OCI-LY3 (cell line): ENCODE measurements at regions not wholly inside any gene's neighbourhood (a gene's known extent, or its start where the extent isn't known, plus 50 kb on each side); places are given as distances from the start of the nearest gene placed in this dataset.

ENCODE experiments used
- H2AFZ ChIP-seq: fragments of 200-600, 300-600 bp; shearing (Covaris generic); 2 replicates; pipeline ENCODE4 v1.6.0; 2014; ENCODE audit warnings: antibody characterized with exemption, low read depth, low read length
- H3K27ac ChIP-seq: fragments of 200-600, 300-600 bp; sonication (generic); 2 replicates; pipeline ENCODE4 v1.5.1; 2014; ENCODE audit warnings: mild to moderate bottlenecking, low read length, moderate library complexity, mixed read lengths
- H3K27me3 ChIP-seq: fragments of 200-600, 300-600 bp; sonication (generic); 2 replicates; pipeline ENCODE4 v1.6.1; 2014; ENCODE audit warnings: low read depth, low read length, mixed read lengths
- H3K36me3 ChIP-seq: fragments of 200-600, 300-600 bp; sonication (generic); replicated peaks from 2 replicates; pipeline ENCODE3; 2014; ENCODE audit warnings: low read depth, low read length, mixed read lengths
- H3K4me1 ChIP-seq: fragments of 300-600, 200-600 bp; sonication (generic); 2 replicates; pipeline ENCODE4 v1.6.1; 2014; ENCODE audit warnings: low read length, mixed read lengths
- H3K4me2 ChIP-seq: fragments of 200-600, 300-600 bp; sonication (generic); 2 replicates; pipeline ENCODE4 v1.6.1; 2014; ENCODE audit warnings: low read length, mixed read lengths
- H3K4me3 ChIP-seq: fragments of 300-600, 200-600 bp; sonication (generic); 2 replicates; pipeline ENCODE4 v1.5.1; 2014; ENCODE audit warnings: antibody characterized with exemption, mild to moderate bottlenecking, low read length, moderate library complexity
- H3K79me2 ChIP-seq: fragments of 300-600, 200-600 bp; shearing (Covaris generic); 2 replicates; pipeline ENCODE4 v1.6.1; 2014; ENCODE audit warnings: mild to moderate bottlenecking, low read length, mixed read lengths
- H3K9ac ChIP-seq: fragments of 300-600, 200-600 bp; shearing (Covaris generic); 2 replicates; pipeline ENCODE4 v1.6.0; 2014; ENCODE audit warnings: mild to moderate bottlenecking, low read length, moderate library complexity
- H3K9me3 ChIP-seq: fragments of 200-600, 300-600 bp; shearing (Covaris generic); 2 replicates; pipeline ENCODE4 v1.6.1; 2014; ENCODE audit warnings: low read length, mixed read lengths; ENCODE audit not compliant: insufficient read depth
- H4K20me1 ChIP-seq: fragments of 200-600, 300-600 bp; sonication (generic); 2 replicates; pipeline ENCODE4 v1.6.1; 2016; ENCODE audit warnings: low read length, mixed read lengths; ENCODE audit not compliant: insufficient read depth
- EZH2phosphoT487 ChIP-seq: fragments of 200-600 bp; shearing (Covaris generic); IDR thresholded peaks from 2 replicates; pipeline ENCODE4 v1.6.1; 2018; ENCODE audit warnings: antibody characterized with exemption, mixed run types, low read depth
- TF ChIP-seq, protein P1 (sequence below): fragments of 200-600, 300-600 bp; sonication (generic); IDR thresholded peaks from 2 replicates; pipeline ENCODE4 v1.5.1; 2014; ENCODE audit warnings: antibody characterized with exemption, low read length, low read depth

DNA sequence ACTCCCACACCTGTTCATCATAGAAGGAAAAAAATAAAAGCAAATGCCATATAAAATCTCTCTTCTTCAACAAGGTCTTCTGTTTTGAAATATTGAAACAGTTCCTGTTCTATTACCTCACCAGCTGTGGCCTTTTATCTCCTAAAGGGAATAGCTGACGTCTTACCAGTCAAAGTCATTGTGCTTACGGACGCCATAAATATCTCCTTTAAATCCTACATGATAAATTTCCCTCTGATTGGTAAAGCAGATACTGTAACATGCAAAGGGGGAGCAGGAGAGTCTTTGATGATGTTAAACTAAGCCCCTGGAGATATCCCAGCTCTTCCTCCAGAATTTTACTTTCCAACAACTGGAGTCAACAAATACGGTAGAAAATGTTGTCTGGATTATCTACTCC is 168.4 kb downstream of the ZC3H11B start:
- Histone ChIP-seq H4K20me1 (no peaks in the 10 kb centered on the region), H3K4me2 (no peak overlapping the region), H3K27ac (no peak overlapping the region), H3K79me2 (no peaks in the 10 kb centered on the region), H3K9ac (no peak overlapping the region), H2AFZ (no peak overlapping the region), H3K4me1 (peaks cover 7% of the 10 kb centered on the region), H3K9me3 (no peaks in the 10 kb centered on the region), H3K27me3 (no peaks in the 10 kb centered on the region), H3K4me3 (no peak overlapping the region), H3K36me3 (no peaks in the 10 kb centered on the region)
- TF ChIP-seq EZH2phosphoT487 = no peak
- TF ChIP-seq, protein P1, sequence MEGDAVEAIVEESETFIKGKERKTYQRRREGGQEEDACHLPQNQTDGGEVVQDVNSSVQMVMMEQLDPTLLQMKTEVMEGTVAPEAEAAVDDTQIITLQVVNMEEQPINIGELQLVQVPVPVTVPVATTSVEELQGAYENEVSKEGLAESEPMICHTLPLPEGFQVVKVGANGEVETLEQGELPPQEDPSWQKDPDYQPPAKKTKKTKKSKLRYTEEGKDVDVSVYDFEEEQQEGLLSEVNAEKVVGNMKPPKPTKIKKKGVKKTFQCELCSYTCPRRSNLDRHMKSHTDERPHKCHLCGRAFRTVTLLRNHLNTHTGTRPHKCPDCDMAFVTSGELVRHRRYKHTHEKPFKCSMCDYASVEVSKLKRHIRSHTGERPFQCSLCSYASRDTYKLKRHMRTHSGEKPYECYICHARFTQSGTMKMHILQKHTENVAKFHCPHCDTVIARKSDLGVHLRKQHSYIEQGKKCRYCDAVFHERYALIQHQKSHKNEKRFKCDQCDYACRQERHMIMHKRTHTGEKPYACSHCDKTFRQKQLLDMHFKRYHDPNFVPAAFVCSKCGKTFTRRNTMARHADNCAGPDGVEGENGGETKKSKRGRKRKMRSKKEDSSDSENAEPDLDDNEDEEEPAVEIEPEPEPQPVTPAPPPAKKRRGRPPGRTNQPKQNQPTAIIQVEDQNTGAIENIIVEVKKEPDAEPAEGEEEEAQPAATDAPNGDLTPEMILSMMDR = no peak

DNA sequence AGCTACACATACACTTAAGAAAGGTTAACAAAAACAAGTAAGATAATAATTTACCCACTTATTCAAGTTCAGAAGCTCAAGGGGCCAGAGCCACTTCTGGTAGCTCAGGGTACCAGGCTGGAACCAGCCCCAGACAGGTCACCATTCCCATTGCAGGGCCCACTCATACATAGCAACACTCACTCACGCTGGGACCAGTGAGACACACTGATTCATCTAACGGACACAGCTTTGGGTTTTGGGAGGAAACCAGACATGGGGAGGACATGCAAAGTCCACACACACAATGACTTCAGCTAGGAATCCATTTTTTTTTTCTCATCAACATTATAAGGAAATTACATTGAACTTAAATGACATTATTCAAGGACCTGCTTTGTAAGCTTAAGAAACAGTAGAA is 169.1 kb downstream of the ZC3H11B start:
- Histone ChIP-seq H3K36me3 (no peaks in the 10 kb centered on the region), H3K9me3 (no peaks in the 10 kb centered on the region), H3K9ac (no peak overlapping the region), H3K27me3 (no peaks in the 10 kb centered on the region), H3K4me1 (peaks cover 7% of the 10 kb centered on the region), H3K4me2 (no peak overlapping the region), H4K20me1 (no peaks in the 10 kb centered on the region), H3K79me2 (no peaks in the 10 kb centered on the region), H3K27ac (no peak overlapping the region), H3K4me3 (no peak overlapping the region), H2AFZ (no peak overlapping the region)
- no peak for TF ChIP-seq EZH2phosphoT487
- TF ChIP-seq, protein P1 = no peak

DNA sequence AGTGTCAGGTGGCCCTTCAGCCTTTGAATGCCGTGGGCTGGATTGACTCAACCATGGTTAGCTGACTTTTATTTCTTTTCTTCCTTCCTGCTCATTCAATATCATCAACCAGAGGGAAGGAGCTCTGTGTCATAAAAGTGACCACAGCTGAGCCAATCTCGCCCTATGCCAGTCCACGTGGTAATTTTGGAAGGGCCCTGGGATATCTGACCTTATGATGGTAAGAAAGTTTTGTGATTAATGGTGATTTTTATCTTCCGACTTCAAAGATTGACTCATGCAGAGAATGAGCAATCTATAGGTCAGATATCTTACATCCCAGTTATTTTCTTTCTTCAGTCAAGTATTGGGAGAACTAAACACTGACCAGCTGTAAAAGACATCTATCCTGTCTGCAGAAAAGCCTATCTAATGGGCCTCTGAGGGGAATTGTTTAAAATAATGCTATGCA is 170.3 kb downstream of the ZC3H11B start:
- no peak overlapping the region for H3K4me3 ChIP-seq
- no peaks in the 10 kb centered on the region for H3K27me3 ChIP-seq
- TF ChIP-seq, protein P1 = no peak
- TF ChIP-seq EZH2phosphoT487 = no peak
- H3K27ac ChIP-seq = no peak overlapping the region
- H3K9me3 ChIP-seq = no peaks in the 10 kb centered on the region
- H3K36me3 ChIP-seq = no peaks in the 10 kb centered on the region
- H4K20me1 ChIP-seq = no peaks in the 10 kb centered on the region
- H3K4me1 ChIP-seq = peaks cover 7% of the 10 kb centered on the region
- no peaks in the 10 kb centered on the region for H3K79me2 ChIP-seq
- H2AFZ ChIP-seq = no peak overlapping the region
- H3K4me2 ChIP-seq = no peak overlapping the region
- no peak overlapping the region for H3K9ac ChIP-seq

DNA sequence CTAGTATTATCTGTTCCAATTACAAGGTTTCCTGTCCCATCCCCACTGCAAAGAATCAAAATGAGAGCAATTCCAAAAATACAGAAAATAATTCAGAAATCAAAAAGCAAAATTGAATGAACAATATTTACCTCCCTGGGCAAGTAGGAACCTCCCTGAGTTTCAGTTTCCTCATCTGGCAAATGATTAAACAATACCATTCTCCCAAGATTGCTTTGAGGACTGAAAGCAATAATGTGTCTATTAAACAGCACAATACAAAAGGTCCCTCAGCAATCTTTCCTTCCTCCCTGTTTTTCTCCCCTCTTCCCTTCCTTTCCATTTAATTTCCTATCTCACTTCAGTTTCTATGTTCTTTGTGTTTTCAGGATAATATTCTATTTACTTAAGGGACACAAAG is 171.0 kb downstream of the ZC3H11B start:
- Histone ChIP-seq H3K27me3 (no peaks in the 10 kb centered on the region), H4K20me1 (no peaks in the 10 kb centered on the region), H3K9ac (no peak overlapping the region), H3K4me1 (peaks cover 7% of the 10 kb centered on the region), H3K36me3 (no peaks in the 10 kb centered on the region), H3K4me2 (no peak overlapping the region), H3K79me2 (no peaks in the 10 kb centered on the region), H2AFZ (no peak overlapping the region), H3K27ac (no peak overlapping the region), H3K9me3 (no peaks in the 10 kb centered on the region), H3K4me3 (no peak overlapping the region)
- no peak for TF ChIP-seq EZH2phosphoT487
- TF ChIP-seq, protein P1 = no peak
